GM10266 (cell line): ENCODE measurements at regions not wholly inside any gene's neighbourhood (a gene's known extent, or its start where the extent isn't known, plus 50 kb on each side); places are given as distances from the start of the nearest gene placed in this dataset.

Experiments used
- DNase-seq: peaks from one replicate; pipeline ENCODE4 v3.0.0; 2012; ENCODE audit errors: extremely low spot score
- TF ChIP-seq, protein P1 (sequence below): IDR thresholded peaks from 2 replicates; pipeline ENCODE4 v1.5.1; 2012; ENCODE audit warnings: mild to moderate bottlenecking, low read depth; ENCODE audit not compliant: control insufficient read depth, insufficient read depth; ENCODE audit errors: missing control alignments

DNA sequence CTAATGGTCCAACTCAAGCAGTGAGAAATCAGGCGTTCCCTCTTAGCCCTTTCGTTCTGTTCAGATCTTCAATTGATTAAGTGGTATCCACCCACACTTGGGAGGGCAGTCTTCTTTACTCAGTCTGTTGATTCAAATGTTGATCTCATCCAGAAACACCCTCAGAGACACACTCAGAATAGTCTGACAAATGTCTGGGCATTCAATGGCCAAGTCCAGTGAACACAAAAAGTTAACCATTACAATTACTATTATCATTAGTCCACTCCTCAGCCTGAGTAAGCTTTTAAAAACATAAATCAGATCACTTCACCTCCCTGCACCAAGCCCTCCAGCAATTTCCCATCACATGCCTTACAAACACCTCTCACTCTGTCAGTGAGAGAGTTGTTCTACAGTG, 423.2 kb downstream of the RFPL4B start:
- TF ChIP-seq, protein P1, sequence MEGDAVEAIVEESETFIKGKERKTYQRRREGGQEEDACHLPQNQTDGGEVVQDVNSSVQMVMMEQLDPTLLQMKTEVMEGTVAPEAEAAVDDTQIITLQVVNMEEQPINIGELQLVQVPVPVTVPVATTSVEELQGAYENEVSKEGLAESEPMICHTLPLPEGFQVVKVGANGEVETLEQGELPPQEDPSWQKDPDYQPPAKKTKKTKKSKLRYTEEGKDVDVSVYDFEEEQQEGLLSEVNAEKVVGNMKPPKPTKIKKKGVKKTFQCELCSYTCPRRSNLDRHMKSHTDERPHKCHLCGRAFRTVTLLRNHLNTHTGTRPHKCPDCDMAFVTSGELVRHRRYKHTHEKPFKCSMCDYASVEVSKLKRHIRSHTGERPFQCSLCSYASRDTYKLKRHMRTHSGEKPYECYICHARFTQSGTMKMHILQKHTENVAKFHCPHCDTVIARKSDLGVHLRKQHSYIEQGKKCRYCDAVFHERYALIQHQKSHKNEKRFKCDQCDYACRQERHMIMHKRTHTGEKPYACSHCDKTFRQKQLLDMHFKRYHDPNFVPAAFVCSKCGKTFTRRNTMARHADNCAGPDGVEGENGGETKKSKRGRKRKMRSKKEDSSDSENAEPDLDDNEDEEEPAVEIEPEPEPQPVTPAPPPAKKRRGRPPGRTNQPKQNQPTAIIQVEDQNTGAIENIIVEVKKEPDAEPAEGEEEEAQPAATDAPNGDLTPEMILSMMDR = no peak
- no peak for DNase-seq

DNA sequence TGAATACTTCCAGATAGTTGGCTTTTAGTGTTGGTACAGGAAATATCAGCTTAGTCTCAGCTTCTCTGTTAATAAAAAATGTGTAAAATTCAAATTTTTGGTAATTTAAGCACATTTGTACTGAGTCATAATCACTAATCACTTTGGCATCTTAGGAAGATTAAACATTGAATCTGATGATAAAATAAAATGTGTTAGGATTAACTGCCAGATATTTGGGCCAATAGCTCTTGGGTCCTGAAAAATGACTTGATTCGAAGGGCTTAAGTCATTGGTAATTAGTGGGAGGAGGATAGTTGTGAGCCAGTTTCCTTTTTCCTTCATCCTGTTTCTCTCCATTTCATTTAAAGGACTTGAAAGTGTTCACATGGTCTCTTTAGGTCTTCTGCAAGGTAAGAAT, 426.1 kb downstream of the RFPL4B start:
- no peak for DNase-seq
- TF ChIP-seq, protein P1 = no peak

DNA sequence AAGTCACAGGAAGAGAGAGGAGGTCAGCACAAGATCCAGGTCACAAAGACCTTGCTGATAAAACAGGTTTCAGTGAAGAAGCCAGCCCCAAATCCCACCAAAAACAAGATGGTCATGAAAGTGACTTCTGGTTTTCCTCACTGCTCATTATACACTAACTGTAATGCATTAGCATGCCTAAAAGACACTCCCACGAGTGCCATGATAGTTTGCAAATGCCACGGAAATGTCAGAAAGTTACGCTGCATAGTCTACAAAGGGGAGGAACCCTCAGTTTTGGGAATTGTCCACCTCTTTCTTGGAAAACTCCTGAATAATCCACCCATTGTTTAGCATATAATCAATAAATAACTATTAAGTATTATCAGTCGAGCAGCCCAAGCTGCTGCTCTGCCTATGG, 427.2 kb downstream of the RFPL4B start:
- TF ChIP-seq, protein P1 = no peak
- no peak for DNase-seq

DNA sequence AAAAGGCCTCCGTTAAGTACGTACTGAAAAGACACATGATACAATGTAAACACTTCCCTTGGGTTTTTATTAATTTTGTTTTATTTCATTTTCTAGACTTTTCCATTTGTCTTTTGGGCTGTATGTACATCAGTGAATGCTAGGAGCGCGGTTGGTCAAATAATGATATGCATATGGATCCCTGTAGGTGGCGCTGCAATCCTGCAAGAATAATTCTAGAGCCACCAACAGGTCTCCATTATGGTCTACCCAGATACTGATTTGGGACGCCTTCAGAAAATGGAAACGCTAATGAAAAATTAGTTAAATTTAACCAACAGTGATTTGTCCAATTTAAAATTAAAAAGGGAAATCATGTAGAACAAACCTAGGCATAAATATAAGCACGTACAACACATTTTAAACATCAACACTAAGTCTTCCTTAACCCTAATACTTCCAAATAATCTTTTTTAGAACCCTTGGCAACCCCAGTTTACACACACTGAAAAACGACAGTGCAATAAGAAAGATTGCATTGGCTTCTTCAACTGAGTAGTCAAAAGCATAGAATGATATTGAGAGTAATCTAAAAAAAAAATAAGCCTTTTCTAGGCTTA, 433.5 kb downstream of the RFPL4B start:
- DNase-seq = peak; percentile 53
- TF ChIP-seq, protein P1 = peak; percentile 68

DNA sequence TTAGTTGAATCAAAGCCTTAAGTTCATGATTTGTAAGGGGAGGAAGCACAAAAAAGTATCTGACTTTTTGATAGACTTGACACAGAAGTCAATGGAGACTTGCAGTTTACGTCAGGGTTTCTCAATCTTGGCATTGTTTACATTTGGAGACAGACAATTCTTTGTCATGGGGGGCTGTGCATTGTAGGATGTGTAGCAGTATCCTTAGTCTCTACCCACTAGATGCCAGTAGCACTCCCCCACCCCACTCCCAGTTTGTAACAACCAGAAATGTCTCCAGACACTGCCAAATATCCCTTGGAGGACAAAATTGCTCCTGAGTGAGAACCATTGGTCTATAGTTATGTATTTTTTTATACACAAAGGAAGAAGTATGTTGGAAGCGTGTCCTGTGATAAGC, 434.1 kb downstream of the RFPL4B start:
- TF ChIP-seq, protein P1 = no peak
- no peak for DNase-seq

DNA sequence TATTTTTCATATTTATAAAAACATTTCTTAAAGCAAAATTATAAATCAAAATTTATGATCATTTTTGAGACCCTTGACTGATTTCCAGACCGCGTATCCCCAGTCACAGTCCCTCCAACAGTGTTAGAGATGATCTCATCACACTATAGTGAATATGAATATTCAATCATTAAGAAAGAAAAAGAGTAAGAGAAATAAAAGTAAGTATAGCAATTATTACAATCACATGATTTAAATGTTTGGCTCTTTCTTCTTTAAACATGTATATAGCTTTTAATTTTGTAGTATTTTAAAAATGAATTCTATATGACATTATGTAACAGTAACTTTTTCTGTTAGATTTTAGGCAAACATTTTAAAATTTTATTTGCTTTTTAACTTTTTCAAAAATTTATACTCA, 438.3 kb downstream of the RFPL4B start:
- no peak for DNase-seq
- TF ChIP-seq, protein P1 = no peak

DNA sequence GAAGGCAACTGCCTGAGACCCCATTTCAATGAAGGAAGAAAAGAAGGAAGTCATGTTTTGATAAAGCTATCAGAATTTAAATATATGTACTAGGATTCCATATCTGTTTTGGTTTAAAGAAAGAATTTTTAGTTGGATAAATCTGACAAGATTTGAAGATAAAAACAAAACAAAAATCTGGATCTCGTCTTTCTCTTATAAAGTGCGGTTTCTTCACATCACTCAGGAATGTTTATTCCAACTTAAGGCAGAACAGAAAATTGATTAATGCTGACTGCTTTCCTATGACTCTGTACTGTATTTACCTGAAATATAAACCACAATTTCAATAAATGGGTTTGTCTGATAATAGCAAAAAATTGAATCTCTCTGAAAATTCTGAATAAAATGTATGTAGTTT, 439.7 kb downstream of the RFPL4B start:
- DNase-seq = no peak
- TF ChIP-seq, protein P1 = no peak
